ENCODE measurements at regions not wholly inside any gene's neighbourhood (a gene's known extent, or its start where the extent isn't known, plus 50 kb on each side); places are given as distances from the start of the nearest gene placed in this dataset.

DNA sequence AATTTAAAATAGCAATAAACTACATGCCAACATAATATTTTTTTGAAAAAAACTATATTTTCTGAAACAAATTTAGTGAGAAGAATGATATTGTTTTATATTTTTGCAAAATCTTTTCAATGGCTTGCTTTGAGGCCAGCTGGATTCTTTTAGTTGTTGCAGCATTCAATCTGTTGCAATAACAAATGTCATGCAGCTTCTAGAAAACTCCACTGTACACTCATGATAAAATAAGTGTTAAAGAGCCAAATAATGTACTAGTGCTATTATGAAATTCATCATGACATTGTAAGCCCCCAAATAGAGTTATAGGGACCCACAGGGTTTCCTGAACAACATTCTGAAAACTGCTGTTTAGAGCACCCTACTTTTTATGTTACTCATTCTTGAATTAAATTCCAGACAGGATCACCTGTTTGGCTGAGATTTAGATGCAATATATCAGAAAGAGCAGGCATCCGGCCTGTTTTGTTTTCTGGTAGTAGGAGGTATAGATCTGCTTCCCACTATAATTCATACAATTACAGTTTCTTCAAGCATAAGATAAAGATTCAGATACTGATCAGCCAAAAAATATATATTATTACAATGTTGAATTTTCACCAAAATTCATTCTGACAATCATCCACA is 703.0 kb upstream of the ZNF385D start (continued):
- no peak for TF ChIP-seq POLR2AphosphoS5 (IDR thresholded peaks at IDR 0.05; ENCODE audit: low read depth, low read length)

Data from H1 (cell line).